A673 (cell line): ENCODE measurements at regions not wholly inside any gene's neighbourhood (a gene's known extent, or its start where the extent isn't known, plus 50 kb on each side); places are given as distances from the start of the nearest gene placed in this dataset.

Experiments used
- CTCF ChIP-seq: fragments of 300-800, 200-600 bp; sonication (generic); conservative IDR thresholded peaks from 2 replicates; pipeline ENCODE4 v1.5.1; 2017; ENCODE audit warnings: low read depth, mild to moderate bottlenecking, antibody characterized with exemption, low read length, moderate library complexity, mixed read lengths
- EZH2 ChIP-seq: fragments of 200-600 bp; sonication (generic); IDR thresholded peaks from 2 replicates; pipeline ENCODE4 v1.6.1; 2017; ENCODE audit warnings: borderline replicate concordance, low read depth, mild to moderate bottlenecking, mixed read lengths, antibody characterized with exemption, low read length; ENCODE audit not compliant: poor library complexity, severe bottlenecking

GRCh38 chr18:39039813-39040212 is 1474.2 kb upstream of the CELF4 start:
- TF ChIP-seq CTCF (no peak), EZH2 (no peak)
